ENCODE measurements at regions not wholly inside any gene's neighbourhood (a gene's known extent, or its start where the extent isn't known, plus 50 kb on each side); places are given as distances from the start of the nearest gene placed in this dataset.
"Not testable (repeated sequence)": the region's sequence is repeated elsewhere in the genome, so short reads cannot be mapped to it uniquely, and the experiment has no call there.

DNA sequence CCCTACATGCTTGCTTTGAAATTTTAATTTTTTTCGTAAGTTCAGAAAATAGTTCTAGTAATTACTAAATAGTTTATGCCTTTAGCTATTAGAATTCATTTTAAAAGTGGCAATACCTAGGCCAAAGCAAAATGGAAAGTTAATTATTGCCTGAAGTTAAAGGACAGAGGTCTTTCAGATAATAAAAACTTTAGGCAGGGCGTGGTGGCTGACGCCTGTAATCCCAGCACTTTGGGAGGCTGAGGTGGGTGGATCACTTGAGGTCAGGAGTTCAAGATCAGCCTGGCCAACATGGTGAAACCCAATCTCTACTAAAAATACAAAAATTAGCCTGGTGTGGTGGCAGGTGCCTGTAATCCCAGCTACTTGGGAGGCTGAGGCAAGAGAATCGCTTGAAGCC is 65.9 kb upstream of the MARCKS start:
- TF ChIP-seq EZH2 (IDR thresholded peaks at IDR 0.05); POLR2AphosphoS5 (IDR thresholded peaks at IDR 0.05; ENCODE audit: borderline replicate concordance, low read depth, low read length): not testable (repeated sequence)

Data from SK-N-MC (cell line).